HCT116 (cell line): ENCODE measurements at regions not wholly inside any gene's neighbourhood (a gene's known extent, or its start where the extent isn't known, plus 50 kb on each side); places are given as distances from the start of the nearest gene placed in this dataset.

Experiments
- ATAC-seq: fragments of 200-7000 bp; cut with Tn5 transposase; 2 replicates; pipeline ENCODE4 v1.9.1; 2020; ENCODE audit warnings: mild to moderate bottlenecking, moderate library complexity
- BruUV-seq: library from RNA; stranded (reverse); fragments of 400-500 nt; replicated peaks from 2 replicates; lab custom pipeline; 2021; lab: Mats Ljungman, UMichigan
- CTCF ChIA-PET: fragments of 300-600 bp; sonication (Branson Sonifier 250); formaldehyde crosslinking; loops from one replicate; lab custom pipeline; 2021; ENCODE audit warnings: antibody characterized with exemption; lab: Charles Lee
- POLR2A ChIA-PET: fragments of 300-600, 350-600 bp; sonication (Branson Sonifier 250); formaldehyde crosslinking; loops from one replicate; lab custom pipeline; 2021; ENCODE audit warnings: antibody characterized with exemption; lab: Charles Lee
- RAD21 ChIA-PET, 2 experiments: fragments of 300-600 bp; sonication (Branson Sonifier 250); formaldehyde crosslinking; loops; one replicate each; lab custom pipeline; 2023; ENCODE audit warnings: low total read pairs in 2 of 2; ENCODE audit not compliant: uncharacterized antibody in 2 of 2, unreplicated experiment in 2 of 2, low non-redundant PET in 1 of 2; lab: Charles Lee
- DNase-seq: peaks from one replicate; pipeline ENCODE4 v3.0.0-alpha.2; 2010; ENCODE audit warnings: low read depth, low spot score
- H2AFZ ChIP-seq: fragments of 200-600 bp; shearing (Covaris generic), sonication (generic); 2 replicates; pipeline ENCODE4 v1.6.1; 2017; ENCODE audit warnings: low read depth, mixed run types, mixed read lengths, antibody characterized with exemption, low read length; ENCODE audit not compliant: poor library complexity, severe bottlenecking
- H3K27ac ChIP-seq: 2 replicates; pipeline ENCODE4 v1.5.1; 2012; ENCODE audit warnings: low read depth, low read length
- H3K27me3 ChIP-seq: fragments of 200-600 bp; sonication (generic); 2 replicates; pipeline ENCODE4 v1.6.1; 2016; ENCODE audit warnings: mixed run types, low read length, mixed read lengths; ENCODE audit not compliant: insufficient read depth
- H3K36me3 ChIP-seq, 2 experiments: fragments of 200-500 bp in 1 of 2; fragments of 200-600 bp in 1 of 2; sonication (Bioruptor generic) in 1 of 2; sonication (generic) in 1 of 2; 2 replicates each; pipeline versions ENCODE4 v1.5.1 to v1.6.1; 2014 to 2016; ENCODE audit warnings: low read length in 2 of 2, inconsistent platforms in 1 of 2, mixed read lengths in 1 of 2, mixed run types in 1 of 2; ENCODE audit not compliant: insufficient read depth in 2 of 2, control insufficient read depth in 1 of 2
- H3K4me1 ChIP-seq, 2 experiments: fragments of 200-600 bp in 1 of 2; sonication (generic) in 1 of 2; 2 replicates each; pipeline versions ENCODE4 v1.5.1 to v1.6.1; 2012 to 2017; ENCODE audit warnings: low read length in 2 of 2, inconsistent platforms in 1 of 2, mild to moderate bottlenecking in 1 of 2, mixed read lengths in 1 of 2, mixed run types in 1 of 2, moderate library complexity in 1 of 2; ENCODE audit not compliant: insufficient read depth in 2 of 2, control insufficient read depth in 1 of 2
- H3K4me2 ChIP-seq: fragments of 200-600 bp; sonication (generic); 2 replicates; pipeline ENCODE4 v1.6.1; 2017; ENCODE audit warnings: mixed run types, low read length, mixed read lengths
- H3K4me3 ChIP-seq, 2 experiments: fragments of 200-600 bp in 1 of 2; sonication (generic) in 1 of 2; replicated peaks in 1 of 2; 2 replicates each; pipeline ENCODE4 v1.5.1; 2011 to 2016; ENCODE audit warnings: low read length in 2 of 2, control low read depth in 1 of 2, low read depth in 1 of 2, mild to moderate bottlenecking in 1 of 2, mixed read lengths in 1 of 2, mixed run types in 1 of 2
- H3K79me2 ChIP-seq: fragments of 200-600 bp; sonication (generic); 2 replicates; pipeline ENCODE4 v1.6.1; 2017; ENCODE audit warnings: mild to moderate bottlenecking, mixed run types, low read length, moderate library complexity, mixed read lengths; ENCODE audit not compliant: insufficient read depth
- H3K9ac ChIP-seq: fragments of 200-600 bp; sonication (generic); 2 replicates; pipeline ENCODE4 v1.6.1; 2016; ENCODE audit warnings: low read length, mixed read lengths
- H3K9me2 ChIP-seq: fragments of 200-600 bp; sonication (generic), shearing (Covaris generic); 2 replicates; pipeline ENCODE4 v1.6.1; 2017; ENCODE audit warnings: mixed run types, mild to moderate bottlenecking, moderate library complexity; ENCODE audit not compliant: insufficient read depth
- H3K9me3 ChIP-seq, 2 experiments: fragments of 200-500 bp in 1 of 2; fragments of 200-600 bp in 1 of 2; sonication (Bioruptor generic) in 1 of 2; sonication (generic) in 1 of 2; 2 replicates each; pipeline ENCODE4 v1.6.1; 2014 to 2017; ENCODE audit warnings: low read length in 2 of 2, mixed read lengths in 2 of 2, inconsistent platforms in 1 of 2, low read depth in 1 of 2, mild to moderate bottlenecking in 1 of 2, mixed run types in 1 of 2, moderate library complexity in 1 of 2; ENCODE audit not compliant: control insufficient read depth in 1 of 2, insufficient read depth in 1 of 2
- H4K20me1 ChIP-seq: fragments of 200-600 bp; sonication (generic), shearing (Covaris generic); 2 replicates; pipeline ENCODE4 v1.6.1; 2017; ENCODE audit warnings: mixed run types, mild to moderate bottlenecking, moderate library complexity; ENCODE audit not compliant: insufficient read depth
- ELF1 ChIP-seq: IDR thresholded peaks from 2 replicates; pipeline ENCODE4 v1.6.1; 2012; ENCODE audit warnings: low read depth, borderline replicate concordance
- EZH2phosphoT487 ChIP-seq: fragments of 200-600 bp; IDR thresholded peaks from 2 replicates; pipeline ENCODE4 v1.6.1; 2018; ENCODE audit warnings: antibody characterized with exemption, borderline replicate concordance
- FOSL1 ChIP-seq: IDR thresholded peaks from 2 replicates; pipeline ENCODE4 v1.6.1; 2012; ENCODE audit warnings: low read depth
- POLR2AphosphoS5 ChIP-seq: IDR thresholded peaks from 2 replicates; pipeline ENCODE4 v1.6.1; 2011; ENCODE audit warnings: mild to moderate bottlenecking, low read depth, low read length, moderate library complexity
- RAD21 ChIP-seq: IDR thresholded peaks from 2 replicates; pipeline ENCODE4 v1.6.1; 2012; ENCODE audit warnings: low read depth, mild to moderate bottlenecking
- YY1 ChIP-seq: IDR thresholded peaks from 2 replicates; pipeline ENCODE4 v1.6.1; 2011; ENCODE audit warnings: low read length, low read depth, moderate library complexity, mild to moderate bottlenecking; ENCODE audit not compliant: insufficient replicate concordance; ENCODE audit errors: extremely low read depth
- intact Hi-C: fragments of 100-400 bp; cut with micrococcal nuclease; formaldehyde crosslinking; loops from 2 replicates; pipeline ENCODE4 v1.10.0; 2022

DNA sequence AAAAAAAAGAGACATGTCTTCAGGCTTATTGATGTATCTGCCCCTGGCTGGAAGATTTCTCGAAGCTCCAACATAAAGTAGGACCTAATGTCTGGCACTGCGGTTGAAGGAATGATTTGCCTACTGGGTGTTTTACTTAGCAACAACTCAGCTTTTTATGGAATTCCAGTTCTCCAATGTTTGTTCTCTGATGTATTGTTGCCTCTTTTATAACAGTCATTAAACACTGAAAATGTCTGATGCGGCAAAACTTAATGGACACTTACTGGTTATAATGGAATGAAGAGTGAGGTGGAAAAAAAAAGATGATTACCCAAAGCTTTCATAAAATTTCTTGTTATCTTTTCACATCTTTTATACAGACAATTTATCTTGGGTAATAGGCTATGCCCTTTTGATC is 75.6 kb upstream of the ZFP42 start:
- Histone ChIP-seq H3K9me2 (no peaks in the 10 kb centered on the region), H3K79me2 (no peaks in the 10 kb centered on the region), H3K4me1 (no peaks in the 10 kb centered on the region), H3K9me3 (no peaks in the 10 kb centered on the region), H3K9ac (no peak overlapping the region), H3K27me3 (no peaks in the 10 kb centered on the region), H2AFZ (no peak overlapping the region), H3K27ac (no peak overlapping the region), H4K20me1 (no peaks in the 10 kb centered on the region), H3K4me2 (no peak overlapping the region), H3K4me3 (no peak overlapping the region), H3K36me3 (no peaks in the 10 kb centered on the region)
- no TSS peak for BruUV-seq
- RAD21 ChIA-PET: no interaction called here
- CTCF ChIA-PET: no interaction called here
- POLR2A ChIA-PET: no interaction called here
- intact Hi-C loops: no loop called here
- TF ChIP-seq EZH2phosphoT487 (no peak), FOSL1 (no peak), ELF1 (no peak)
- ATAC-seq: no peak
- DNase-seq: no peak

DNA sequence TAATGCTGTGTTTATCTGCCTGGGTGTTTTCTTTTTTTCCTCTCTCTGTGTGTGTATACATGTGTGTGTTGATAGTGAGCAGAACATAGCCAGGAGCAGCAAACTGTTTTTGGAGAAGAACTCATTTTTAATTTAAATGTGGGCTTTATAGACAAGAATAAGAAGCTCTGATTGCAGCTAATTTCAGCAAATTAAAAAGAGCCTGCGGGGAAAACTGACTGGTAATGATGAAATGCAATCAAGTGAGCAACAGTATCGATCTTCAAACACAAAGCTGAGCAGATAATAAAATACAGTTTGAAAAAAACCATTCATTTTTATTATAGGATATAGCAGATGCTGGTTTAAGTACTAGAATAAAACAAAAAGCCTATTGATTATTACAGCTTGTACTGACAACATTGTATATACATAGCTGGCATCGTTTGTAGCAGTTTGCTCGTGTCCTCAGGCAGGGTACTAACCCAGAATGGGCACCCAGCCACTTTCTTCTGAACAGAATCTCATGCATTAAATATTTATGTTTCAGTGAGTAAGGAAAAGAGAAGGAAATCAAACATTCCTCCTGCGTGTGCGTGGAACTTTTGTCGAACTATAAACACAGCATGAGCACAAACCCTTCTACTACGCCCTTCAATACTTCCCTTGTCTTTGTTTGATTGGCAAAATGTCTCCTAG is 73.5 kb upstream of the ZFP42 start:
- no peaks in the 10 kb centered on the region for H3K4me1 ChIP-seq
- no peak overlapping the region for H3K4me2 ChIP-seq
- no peak overlapping the region for H3K27ac ChIP-seq
- BruUV-seq: no TSS peak
- ChIA-PET CTCF (interaction anchor here (1.6 kb wide), 1 partner anchor 9 kb away, joined by 4 read pairs; no protein-coding TSS in a partner anchor), RAD21 (no interaction called here), POLR2A (no interaction called here)
- H3K79me2 ChIP-seq: no peaks in the 10 kb centered on the region
- no peak overlapping the region for H3K4me3 ChIP-seq
- intact Hi-C loops: no loop called here
- no peak overlapping the region for H2AFZ ChIP-seq
- DNase-seq (no peak), ATAC-seq (no peak)
- H3K9me3 ChIP-seq: no peaks in the 10 kb centered on the region
- H3K9ac ChIP-seq: no peak overlapping the region
- no peaks in the 10 kb centered on the region for H3K27me3 ChIP-seq
- no peaks in the 10 kb centered on the region for H4K20me1 ChIP-seq
- no peak for TF ChIP-seq RAD21
- TF ChIP-seq EZH2phosphoT487: no peak
- no peak for TF ChIP-seq POLR2AphosphoS5
- no peak for TF ChIP-seq YY1
- H3K36me3 ChIP-seq: no peaks in the 10 kb centered on the region
- no peaks in the 10 kb centered on the region for H3K9me2 ChIP-seq
